ENCODE measurements at regions not wholly inside any gene's neighbourhood (a gene's known extent, or its start where the extent isn't known, plus 50 kb on each side); places are given as distances from the start of the nearest gene placed in this dataset.
A peak's percentile ranks its signal among the peaks of the same experiment; 100 is the strongest.

- Mint-ChIP-seq H3K4me1 (ENCODE audit: low read depth, unreplicated experiment) (peaks cover 47% of the 10 kb centered on the region), H3K27me3 (ENCODE audit: low read depth, unreplicated experiment) (no peaks in the 10 kb centered on the region), H3K9me3 (ENCODE audit: unreplicated experiment) (peaks cover 3% of the 10 kb centered on the region), H3K36me3 (ENCODE audit: low read depth, unreplicated experiment) (peaks cover 13% of the 10 kb centered on the region), H3K27ac (ENCODE audit: unreplicated experiment) (no peak overlapping the region), H3K4me3 (ENCODE audit: unreplicated experiment) (peak overlapping the region; percentile 15)
- TF ChIP-seq, protein P1, sequence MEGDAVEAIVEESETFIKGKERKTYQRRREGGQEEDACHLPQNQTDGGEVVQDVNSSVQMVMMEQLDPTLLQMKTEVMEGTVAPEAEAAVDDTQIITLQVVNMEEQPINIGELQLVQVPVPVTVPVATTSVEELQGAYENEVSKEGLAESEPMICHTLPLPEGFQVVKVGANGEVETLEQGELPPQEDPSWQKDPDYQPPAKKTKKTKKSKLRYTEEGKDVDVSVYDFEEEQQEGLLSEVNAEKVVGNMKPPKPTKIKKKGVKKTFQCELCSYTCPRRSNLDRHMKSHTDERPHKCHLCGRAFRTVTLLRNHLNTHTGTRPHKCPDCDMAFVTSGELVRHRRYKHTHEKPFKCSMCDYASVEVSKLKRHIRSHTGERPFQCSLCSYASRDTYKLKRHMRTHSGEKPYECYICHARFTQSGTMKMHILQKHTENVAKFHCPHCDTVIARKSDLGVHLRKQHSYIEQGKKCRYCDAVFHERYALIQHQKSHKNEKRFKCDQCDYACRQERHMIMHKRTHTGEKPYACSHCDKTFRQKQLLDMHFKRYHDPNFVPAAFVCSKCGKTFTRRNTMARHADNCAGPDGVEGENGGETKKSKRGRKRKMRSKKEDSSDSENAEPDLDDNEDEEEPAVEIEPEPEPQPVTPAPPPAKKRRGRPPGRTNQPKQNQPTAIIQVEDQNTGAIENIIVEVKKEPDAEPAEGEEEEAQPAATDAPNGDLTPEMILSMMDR (IDR thresholded peaks at IDR 0.05; ENCODE audit: insufficient read depth, low read depth, low read length): no peak
- TF ChIP-seq EZH2 (IDR thresholded peaks at IDR 0.05; ENCODE audit: insufficient read depth, low read length): no peak
- DNase-seq (ENCODE audit: low read depth) (no peak), FAIRE-seq (no peak)
- Histone ChIP-seq H3K4me2 (ENCODE audit: low read length) (peak overlapping the region; percentile 80), H3K9ac (ENCODE audit: low read length) (peak overlapping the region; percentile 53), H3K4me1 (ENCODE audit: insufficient read depth, low read length) (peaks cover 80% of the 10 kb centered on the region), H4K20me1 (ENCODE audit: insufficient read depth, low read length) (peaks cover 65% of the 10 kb centered on the region), H3K4me3 (ENCODE audit: insufficient read depth, low read depth, low read length) (peak overlapping the region; percentile 47), H3K27ac (ENCODE audit: low read depth, low read length) (peak overlapping the region; percentile 63), H3K9me3 (ENCODE audit: insufficient read depth, low read depth, low read length) (no peaks in the 10 kb centered on the region), H3K27me3 (ENCODE audit: insufficient read depth, low read length) (no peaks in the 10 kb centered on the region), H3K36me3 (ENCODE audit: insufficient read depth, low read length) (peaks cover 57% of the 10 kb centered on the region), H3K79me2 (ENCODE audit: insufficient read depth, low read length) (peaks cover 97% of the 10 kb centered on the region), H2AFZ (ENCODE audit: low read depth, low read length) (no peak overlapping the region)
Measured at GRCh38 chr11:122173587-122173986, 57.6 kb upstream of the BLID start.

- H3K27ac Mint-ChIP-seq (ENCODE audit: unreplicated experiment): no peak overlapping the region
- Histone ChIP-seq H3K27me3 (ENCODE audit: insufficient read depth, low read length) (no peaks in the 10 kb centered on the region), H3K9ac (ENCODE audit: low read length) (peak overlapping the region; percentile 53), H4K20me1 (ENCODE audit: insufficient read depth, low read length) (peaks cover 68% of the 10 kb centered on the region), H3K27ac (ENCODE audit: low read depth, low read length) (peak overlapping the region; percentile 63), H2AFZ (ENCODE audit: low read depth, low read length) (no peak overlapping the region), H3K9me3 (ENCODE audit: insufficient read depth, low read depth, low read length) (no peaks in the 10 kb centered on the region), H3K4me2 (ENCODE audit: low read length) (peak overlapping the region; percentile 80), H3K36me3 (ENCODE audit: insufficient read depth, low read length) (peaks cover 60% of the 10 kb centered on the region), H3K4me3 (ENCODE audit: insufficient read depth, low read depth, low read length) (peak overlapping the region; percentile 47), H3K79me2 (ENCODE audit: insufficient read depth, low read length) (peaks cover 97% of the 10 kb centered on the region), H3K4me1 (ENCODE audit: insufficient read depth, low read length) (peaks cover 85% of the 10 kb centered on the region)
- no peak for DNase-seq (ENCODE audit: low read depth)
- TF ChIP-seq EZH2 (IDR thresholded peaks at IDR 0.05; ENCODE audit: insufficient read depth, low read length): no peak
- TF ChIP-seq, protein P1 (IDR thresholded peaks at IDR 0.05; ENCODE audit: insufficient read depth, low read depth, low read length): no peak
- peaks cover 47% of the 10 kb centered on the region for H3K4me1 Mint-ChIP-seq (ENCODE audit: low read depth, unreplicated experiment)
- peak; percentile 26 for FAIRE-seq
- no peaks in the 10 kb centered on the region for H3K27me3 Mint-ChIP-seq (ENCODE audit: low read depth, unreplicated experiment)
- no peak overlapping the region for H3K4me3 Mint-ChIP-seq (ENCODE audit: unreplicated experiment)
- H3K36me3 Mint-ChIP-seq (ENCODE audit: low read depth, unreplicated experiment): peaks cover 13% of the 10 kb centered on the region
- H3K9me3 Mint-ChIP-seq (ENCODE audit: unreplicated experiment): peaks cover 3% of the 10 kb centered on the region
Measured at GRCh38 chr11:122173074-122173450, 57.0 kb upstream of the BLID start.

DNA sequence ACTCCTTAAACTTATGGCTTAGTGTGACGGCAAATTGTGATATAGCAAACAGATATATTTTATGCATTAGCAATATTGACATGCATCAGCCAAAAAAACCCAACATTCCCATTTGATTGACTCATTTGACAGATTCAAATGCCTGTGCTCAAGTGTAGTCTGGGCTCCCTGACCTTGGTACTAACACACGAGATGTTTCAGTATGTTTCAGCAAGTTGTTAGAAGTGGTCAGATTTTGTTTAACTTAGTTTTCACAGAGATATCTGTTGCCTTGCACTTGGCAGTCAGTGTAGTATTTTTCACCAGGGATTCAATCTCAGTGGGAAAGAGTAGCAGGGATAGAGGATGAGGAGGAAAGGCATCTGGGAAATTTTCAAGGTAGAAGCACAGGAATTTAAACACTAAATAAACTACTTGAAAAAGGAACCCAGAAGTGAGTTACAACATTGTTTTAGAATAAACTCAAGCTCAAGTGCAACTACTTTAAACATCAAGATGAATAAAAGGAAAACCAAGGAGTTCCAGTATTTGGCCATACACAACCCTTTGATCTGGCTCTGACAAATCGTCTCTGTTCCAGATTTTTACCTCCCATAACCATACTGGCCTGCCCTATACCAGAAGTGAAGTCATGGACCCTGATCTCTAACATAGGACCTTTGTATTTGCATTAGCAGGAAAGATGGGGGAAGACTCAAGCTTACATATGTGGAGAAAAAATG is 56.5 kb upstream of the BLID start:
- peak overlapping the region; percentile 47 for H3K4me3 ChIP-seq (ENCODE audit: insufficient read depth, low read depth, low read length)
- Mint-ChIP-seq H3K4me1 (ENCODE audit: low read depth, unreplicated experiment) (peaks cover 52% of the 10 kb centered on the region), H3K9me3 (ENCODE audit: unreplicated experiment) (peaks cover 3% of the 10 kb centered on the region), H3K4me3 (ENCODE audit: unreplicated experiment) (no peak overlapping the region), H3K27me3 (ENCODE audit: low read depth, unreplicated experiment) (no peaks in the 10 kb centered on the region), H3K36me3 (ENCODE audit: low read depth, unreplicated experiment) (peaks cover 13% of the 10 kb centered on the region), H3K27ac (ENCODE audit: unreplicated experiment) (peak overlapping the region; percentile 3)
- H3K4me1 ChIP-seq (ENCODE audit: insufficient read depth, low read length): peaks cover 88% of the 10 kb centered on the region
- FAIRE-seq: peak; percentile 54
- DNase-seq (ENCODE audit: low read depth): no peak
- peak overlapping the region; percentile 53 for H3K9ac ChIP-seq (ENCODE audit: low read length)
- no peaks in the 10 kb centered on the region for H3K9me3 ChIP-seq (ENCODE audit: insufficient read depth, low read depth, low read length)
- H4K20me1 ChIP-seq (ENCODE audit: insufficient read depth, low read length): peaks cover 72% of the 10 kb centered on the region
- peaks cover 59% of the 10 kb centered on the region for H3K36me3 ChIP-seq (ENCODE audit: insufficient read depth, low read length)
- H3K4me2 ChIP-seq (ENCODE audit: low read length): peak overlapping the region; percentile 80
- peaks cover 97% of the 10 kb centered on the region for H3K79me2 ChIP-seq (ENCODE audit: insufficient read depth, low read length)
- TF ChIP-seq EZH2 (IDR thresholded peaks at IDR 0.05; ENCODE audit: insufficient read depth, low read length): no peak
- TF ChIP-seq, protein P1 (IDR thresholded peaks at IDR 0.05; ENCODE audit: insufficient read depth, low read depth, low read length): no peak
- H3K27me3 ChIP-seq (ENCODE audit: insufficient read depth, low read length): no peaks in the 10 kb centered on the region
- H2AFZ ChIP-seq (ENCODE audit: low read depth, low read length): no peak overlapping the region
- peak overlapping the region; percentile 63 for H3K27ac ChIP-seq (ENCODE audit: low read depth, low read length)

All from astrocyte (in vitro differentiated cells and primary cell).